ENCODE measurements at regions not wholly inside any gene's neighbourhood (a gene's known extent, or its start where the extent isn't known, plus 50 kb on each side); places are given as distances from the start of the nearest gene placed in this dataset.

DNA sequence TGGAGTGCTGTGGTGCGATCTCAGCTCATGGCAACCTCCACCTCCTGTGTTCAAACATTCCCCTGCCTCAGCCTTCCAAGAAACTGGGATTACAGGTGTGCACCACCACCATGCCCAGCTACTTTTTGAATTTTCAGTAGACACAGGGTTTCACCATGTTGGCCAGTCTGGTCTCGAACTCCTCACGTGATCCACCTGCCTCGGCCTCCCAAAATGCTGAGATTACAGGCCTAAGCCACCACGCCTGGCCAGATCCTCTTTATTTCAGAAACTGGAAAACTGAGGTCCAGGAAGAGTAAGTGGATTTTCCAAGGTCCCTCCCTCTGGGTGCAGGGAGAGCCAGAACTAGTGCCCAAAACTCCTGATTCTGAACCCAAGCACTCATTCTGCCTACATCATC lies 413.1 kb upstream of the AUTS2 start:
- no peak overlapping the region for H3K4me3 ChIP-seq (ENCODE audit: insufficient read depth, low read length)
- no peak overlapping the region for H3K4me2 ChIP-seq (ENCODE audit: insufficient read depth, low read length)
- no peaks in the 10 kb centered on the region for H4K20me1 ChIP-seq (ENCODE audit: insufficient read depth, low read length)
- H3K79me2 ChIP-seq (ENCODE audit: insufficient read depth, low read length), result no peaks in the 10 kb centered on the region
- no peaks in the 10 kb centered on the region for H3K9me3 ChIP-seq (ENCODE audit: low read depth, low read length)
- no peaks in the 10 kb centered on the region for H3K27me3 ChIP-seq (ENCODE audit: insufficient read depth, low read length)
- TF ChIP-seq, protein P1, sequence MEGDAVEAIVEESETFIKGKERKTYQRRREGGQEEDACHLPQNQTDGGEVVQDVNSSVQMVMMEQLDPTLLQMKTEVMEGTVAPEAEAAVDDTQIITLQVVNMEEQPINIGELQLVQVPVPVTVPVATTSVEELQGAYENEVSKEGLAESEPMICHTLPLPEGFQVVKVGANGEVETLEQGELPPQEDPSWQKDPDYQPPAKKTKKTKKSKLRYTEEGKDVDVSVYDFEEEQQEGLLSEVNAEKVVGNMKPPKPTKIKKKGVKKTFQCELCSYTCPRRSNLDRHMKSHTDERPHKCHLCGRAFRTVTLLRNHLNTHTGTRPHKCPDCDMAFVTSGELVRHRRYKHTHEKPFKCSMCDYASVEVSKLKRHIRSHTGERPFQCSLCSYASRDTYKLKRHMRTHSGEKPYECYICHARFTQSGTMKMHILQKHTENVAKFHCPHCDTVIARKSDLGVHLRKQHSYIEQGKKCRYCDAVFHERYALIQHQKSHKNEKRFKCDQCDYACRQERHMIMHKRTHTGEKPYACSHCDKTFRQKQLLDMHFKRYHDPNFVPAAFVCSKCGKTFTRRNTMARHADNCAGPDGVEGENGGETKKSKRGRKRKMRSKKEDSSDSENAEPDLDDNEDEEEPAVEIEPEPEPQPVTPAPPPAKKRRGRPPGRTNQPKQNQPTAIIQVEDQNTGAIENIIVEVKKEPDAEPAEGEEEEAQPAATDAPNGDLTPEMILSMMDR (IDR thresholded peaks at IDR 0.05; ENCODE audit: extremely low read depth, low read depth, low read length), result no peak
- no peaks in the 10 kb centered on the region for H3K36me3 ChIP-seq (ENCODE audit: insufficient read depth, low read length)
- H3K27ac ChIP-seq (ENCODE audit: low read depth, low read length), result no peak overlapping the region
- H2AFZ ChIP-seq (ENCODE audit: low read length), result no peak overlapping the region
- no peak for DNase-seq (ENCODE audit: insufficient read length, low spot score, missing footprints)
- H3K4me1 ChIP-seq (ENCODE audit: insufficient read depth, low read length), result no peaks in the 10 kb centered on the region

DNA sequence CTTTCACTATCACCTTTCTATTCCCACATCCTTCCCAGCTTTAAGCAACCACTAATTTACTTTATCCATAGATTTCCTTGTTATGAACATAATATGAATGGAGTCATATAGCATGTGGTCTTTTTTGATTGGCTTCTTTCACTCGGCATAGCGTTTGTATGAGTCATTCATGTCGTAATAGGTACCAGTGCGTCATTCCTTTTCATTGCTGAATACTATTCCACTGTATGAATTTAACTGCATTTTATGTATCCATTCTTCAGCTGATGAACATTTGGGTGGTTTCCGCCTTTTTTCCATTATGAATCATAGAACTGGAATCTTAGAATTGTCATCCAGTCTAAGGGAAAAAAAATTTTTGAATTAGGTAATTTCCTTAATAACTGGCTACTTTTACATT lies 411.3 kb upstream of the AUTS2 start:
- DNase-seq (ENCODE audit: insufficient read length, low spot score, missing footprints), result no peak
- TF ChIP-seq, protein P1 (IDR thresholded peaks at IDR 0.05; ENCODE audit: extremely low read depth, low read depth, low read length), result no peak
- H3K4me2 ChIP-seq (ENCODE audit: insufficient read depth, low read length), result no peak overlapping the region
- H3K4me3 ChIP-seq (ENCODE audit: insufficient read depth, low read length), result no peak overlapping the region
- no peak overlapping the region for H2AFZ ChIP-seq (ENCODE audit: low read length)
- H3K79me2 ChIP-seq (ENCODE audit: insufficient read depth, low read length), result no peaks in the 10 kb centered on the region
- H4K20me1 ChIP-seq (ENCODE audit: insufficient read depth, low read length), result no peaks in the 10 kb centered on the region
- no peaks in the 10 kb centered on the region for H3K36me3 ChIP-seq (ENCODE audit: insufficient read depth, low read length)
- H3K4me1 ChIP-seq (ENCODE audit: insufficient read depth, low read length), result no peaks in the 10 kb centered on the region
- no peaks in the 10 kb centered on the region for H3K27me3 ChIP-seq (ENCODE audit: insufficient read depth, low read length)
- no peaks in the 10 kb centered on the region for H3K9me3 ChIP-seq (ENCODE audit: low read depth, low read length)
- no peak overlapping the region for H3K27ac ChIP-seq (ENCODE audit: low read depth, low read length)

DNA sequence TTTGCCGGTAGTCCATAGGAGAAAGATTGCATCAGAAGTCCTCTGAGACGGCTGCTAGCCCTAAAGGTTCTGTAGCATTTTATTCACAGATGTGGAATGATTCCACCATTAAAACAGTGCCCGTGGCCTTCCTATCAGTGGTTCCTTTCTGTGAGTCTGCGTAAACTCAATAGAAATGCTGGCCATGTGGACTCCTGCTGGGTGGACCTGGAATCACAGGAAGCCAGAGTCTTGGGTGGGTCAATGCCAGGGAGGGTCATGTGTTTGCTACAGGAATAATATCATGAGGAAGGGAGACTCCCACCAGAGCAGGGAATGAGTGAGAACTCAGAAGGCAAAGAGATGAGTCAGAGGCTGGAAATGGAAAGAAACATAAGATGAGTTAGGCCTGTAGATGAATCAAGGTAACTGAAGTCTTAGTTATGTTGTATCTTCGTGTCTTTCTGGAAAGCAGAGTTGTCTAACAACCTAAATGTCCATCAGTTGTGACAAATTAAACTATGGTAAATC lies 410.4 kb upstream of the AUTS2 start:
- Histone ChIP-seq H2AFZ (ENCODE audit: low read length) (no peak overlapping the region), H3K79me2 (ENCODE audit: insufficient read depth, low read length) (no peaks in the 10 kb centered on the region), H3K27me3 (ENCODE audit: insufficient read depth, low read length) (no peaks in the 10 kb centered on the region), H3K9me3 (ENCODE audit: low read depth, low read length) (no peaks in the 10 kb centered on the region), H3K27ac (ENCODE audit: low read depth, low read length) (no peak overlapping the region), H3K36me3 (ENCODE audit: insufficient read depth, low read length) (no peaks in the 10 kb centered on the region), H3K4me1 (ENCODE audit: insufficient read depth, low read length) (no peaks in the 10 kb centered on the region), H3K4me2 (ENCODE audit: insufficient read depth, low read length) (no peak overlapping the region), H3K4me3 (ENCODE audit: insufficient read depth, low read length) (no peak overlapping the region), H4K20me1 (ENCODE audit: insufficient read depth, low read length) (no peaks in the 10 kb centered on the region)
- no peak for DNase-seq (ENCODE audit: insufficient read length, low spot score, missing footprints)
- TF ChIP-seq, protein P1 (IDR thresholded peaks at IDR 0.05; ENCODE audit: extremely low read depth, low read depth, low read length), result no peak

DNA sequence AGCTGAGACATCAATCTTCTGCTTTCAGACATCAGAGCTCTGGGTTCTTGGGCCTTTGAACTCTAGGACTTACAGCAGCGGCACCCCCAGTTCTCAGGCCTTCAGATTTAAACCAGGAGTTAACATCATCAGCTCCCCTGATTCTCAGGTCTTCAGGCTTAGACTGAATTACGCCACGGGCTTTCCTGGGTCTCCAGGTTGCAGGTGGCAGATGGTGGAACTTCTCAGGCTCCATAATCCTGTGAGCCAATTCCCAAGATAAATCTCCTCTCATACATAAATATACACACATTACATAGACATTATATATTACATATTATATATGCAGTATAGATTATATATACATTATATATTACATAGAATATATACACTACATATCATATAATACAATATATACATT lies 408.9 kb upstream of the AUTS2 start:
- TF ChIP-seq, protein P1 (IDR thresholded peaks at IDR 0.05; ENCODE audit: extremely low read depth, low read depth, low read length), result no peak
- Histone ChIP-seq H3K27ac (ENCODE audit: low read depth, low read length) (no peak overlapping the region), H3K4me3 (ENCODE audit: insufficient read depth, low read length) (no peak overlapping the region), H2AFZ (ENCODE audit: low read length) (no peak overlapping the region), H3K4me1 (ENCODE audit: insufficient read depth, low read length) (no peaks in the 10 kb centered on the region), H3K36me3 (ENCODE audit: insufficient read depth, low read length) (no peaks in the 10 kb centered on the region), H3K27me3 (ENCODE audit: insufficient read depth, low read length) (no peaks in the 10 kb centered on the region), H3K79me2 (ENCODE audit: insufficient read depth, low read length) (no peaks in the 10 kb centered on the region), H3K9me3 (ENCODE audit: low read depth, low read length) (no peaks in the 10 kb centered on the region), H3K4me2 (ENCODE audit: insufficient read depth, low read length) (no peak overlapping the region), H4K20me1 (ENCODE audit: insufficient read depth, low read length) (no peaks in the 10 kb centered on the region)
- no peak for DNase-seq (ENCODE audit: insufficient read length, low spot score, missing footprints)

All from osteoblast (primary cell).